ENCODE measurements at regions not wholly inside any gene's neighbourhood (a gene's known extent, or its start where the extent isn't known, plus 50 kb on each side); places are given as distances from the start of the nearest gene placed in this dataset.

GRCh38 chr5:6081727-6082210 is 296.6 kb downstream of the MED10 start:
- Histone ChIP-seq H3K14ac (ENCODE audit: insufficient read length) (no peak overlapping the region), H3K4me2 (ENCODE audit: insufficient read depth in 1 of 2, low read depth in 2 of 2, low read length in 2 of 2) (no peak overlapping the region), H2BK20ac (ENCODE audit: low read length) (no peak overlapping the region), H4K91ac (replicated peaks; ENCODE audit: insufficient read length, low read length) (no peak overlapping the region), H3K23me2 (ENCODE audit: low read depth, low read length) (no peaks in the 10 kb centered on the region), H4K20me1 (replicated peaks in 1 of 2; ENCODE audit: control insufficient read depth in 1 of 2, insufficient read depth in 2 of 2, low read length in 2 of 2) (peaks cover 0 to 3% of the 10 kb centered on the region in 2 experiments), H2BK15ac (ENCODE audit: low read length) (no peak overlapping the region), H2BK120ac (replicated peaks; ENCODE audit: low read depth, low read length) (no peak overlapping the region), H2BK12ac (ENCODE audit: low read depth, low read length) (no peak overlapping the region), H2BK5ac (ENCODE audit: low read depth, low read length) (no peak overlapping the region), H2AFZ (ENCODE audit: low read length) (no peak overlapping the region), H3K79me2 (ENCODE audit: control insufficient read depth in 1 of 2, insufficient read depth in 2 of 2, low read length in 2 of 2) (no peaks in the 10 kb centered on the region), H3K27ac (ENCODE audit: low read depth, low read length) (no peak overlapping the region), H4K8ac (ENCODE audit: extremely low read depth, insufficient read depth, low read length) (no peak overlapping the region), H3K9ac (replicated peaks in 1 of 4; ENCODE audit: extremely low read depth in 1 of 4, low read depth in 3 of 4, low read length in 3 of 4) (no peak overlapping the region), H3K4me1 (replicated peaks in 1 of 4; ENCODE audit: control insufficient read depth in 3 of 4, insufficient read depth in 4 of 4, low read length in 3 of 4) (no peaks in the 10 kb centered on the region; a peak in 1 of 7 replicates), H3K23ac (ENCODE audit: insufficient read length) (no peak overlapping the region), H2AK5ac (ENCODE audit: low read depth, low read length) (no peak overlapping the region), H3K27me3 (replicated peaks in 1 of 4; ENCODE audit: control insufficient read depth in 3 of 4, extremely low read depth in 1 of 4, insufficient read depth in 3 of 4, low read length in 3 of 4) (no peaks in the 10 kb centered on the region), H3K36me3 (ENCODE audit: control insufficient read depth in 2 of 4, insufficient read depth in 4 of 4, low read length in 3 of 4) (no peaks in the 10 kb centered on the region), H3K56ac (replicated peaks; ENCODE audit: insufficient read length, low read depth, low read length) (no peak overlapping the region), H3K18ac (ENCODE audit: extremely low read depth, low read length) (no peak overlapping the region), H3K9me3 (ENCODE audit: insufficient read depth in 2 of 2, low read depth in 1 of 2, low read length in 1 of 2) (no peaks in the 10 kb centered on the region), H4K5ac (ENCODE audit: insufficient read length, low read depth, low read length) (no peak overlapping the region), H3K79me1 (ENCODE audit: low read depth, low read length) (0 out of 2 replicates have a peak, but pooled peaks cover 2% of the 10 kb centered on the region), H3K4ac (replicated peaks; ENCODE audit: insufficient read length, low read depth, low read length) (no peak overlapping the region), H3K4me3 (ENCODE audit: extremely low read depth in 1 of 4, insufficient read depth in 2 of 4, low read depth in 3 of 4, low read length in 4 of 4) (no peak overlapping the region)
- POLR2A ChIA-PET (ENCODE audit: partially characterized antibody) = no interaction called here
- no peak for TF ChIP-seq SIX5 (IDR thresholded peaks at IDR 0.05; ENCODE audit: low read depth, low read length)
- DNase-seq (ENCODE audit: low read depth in 1 of 2, low spot score in 2 of 2) = no peak
- WGBS, 2 experiments (ENCODE audit: extremely low coverage in 1 of 2, insufficient coverage in 1 of 2, insufficient read length in 1 of 2, insufficient replicate concordance in 2 of 2, low coverage in 1 of 2, low lambda C conversion rate in 2 of 2, missing lambda C conversion rate in 1 of 2) = 94% methylated on average over 4 of the region's 4 CpGs; no CpG with 5 or more reads in 1 of the 2 experiments
- FAIRE-seq = no peak
- CTCF ChIA-PET (ENCODE audit: partially characterized antibody) = no interaction called here

Data from H1 (cell line).